ENCODE measurements at regions not wholly inside any gene's neighbourhood (a gene's known extent, or its start where the extent isn't known, plus 50 kb on each side); places are given as distances from the start of the nearest gene placed in this dataset.

- no peak for DNase-seq (ENCODE audit: low read depth)
These were observed 132.2 kb downstream of the DHX35 start for GRCh38 chr20:39094391-39094790.

DNA sequence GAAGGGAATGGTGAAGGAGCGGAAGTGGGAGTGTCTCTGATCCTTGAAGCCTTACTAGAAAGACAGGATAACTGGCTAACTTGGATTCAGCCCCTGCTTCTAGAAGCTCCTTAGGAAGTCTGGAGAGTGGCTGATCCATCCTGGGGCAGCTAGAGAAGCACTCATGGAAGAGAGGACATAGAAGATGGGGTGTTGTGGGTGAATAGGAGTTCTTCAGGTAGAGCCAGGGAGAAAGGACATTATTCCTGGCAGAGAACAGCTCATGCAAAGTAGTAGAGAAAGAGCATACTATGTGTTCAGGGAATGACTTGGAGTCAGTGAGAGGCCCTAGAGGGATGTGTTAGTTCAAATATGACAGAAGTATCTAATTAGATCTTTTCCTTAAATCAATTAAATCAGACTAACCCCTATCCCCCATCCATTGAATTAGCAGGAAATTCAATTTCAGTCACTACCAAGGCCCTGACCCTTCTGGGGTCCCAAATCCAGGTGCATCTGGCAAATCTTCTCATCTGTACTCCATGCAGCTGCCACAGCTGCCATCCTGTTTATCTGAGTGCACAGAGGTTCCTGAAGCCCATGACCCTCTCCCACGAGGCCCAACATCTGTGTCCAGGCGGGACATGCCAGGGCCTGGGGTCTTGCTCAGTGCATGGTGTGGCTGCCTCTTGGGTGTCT lies 130.7 kb downstream of the DHX35 start:
- DNase-seq (ENCODE audit: low read depth) = no peak

GRCh38 chr20:39090906-39091305 lies 128.8 kb downstream of the DHX35 start:
- no peak for DNase-seq (ENCODE audit: low read depth)

DNA sequence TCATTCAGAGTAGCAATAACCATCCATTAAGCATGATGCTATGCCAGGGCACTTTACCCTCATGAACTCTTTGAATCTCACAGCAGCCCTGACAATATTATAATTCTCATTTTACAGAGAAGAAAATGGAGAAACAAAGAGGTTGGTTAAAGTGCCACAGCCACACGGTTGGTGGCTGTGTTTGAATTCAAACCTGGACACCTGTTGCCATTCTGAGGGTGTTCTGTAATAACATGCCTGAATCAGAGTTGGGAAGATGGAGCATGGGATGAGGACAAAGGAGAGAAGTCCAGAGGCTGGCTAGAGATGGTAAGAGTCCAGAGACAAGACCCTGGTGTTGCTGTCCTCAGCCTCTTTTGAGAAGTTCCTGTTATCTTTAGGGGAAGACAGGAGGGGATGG lies 127.7 kb downstream of the DHX35 start:
- no peak for DNase-seq (ENCODE audit: low read depth)

Measured in fibroblast of the conjunctiva (primary cell).